22Rv1 (cell line): ENCODE measurements at regions not wholly inside any gene's neighbourhood (a gene's known extent, or its start where the extent isn't known, plus 50 kb on each side); places are given as distances from the start of the nearest gene placed in this dataset.

ENCODE experiments used
- H3K27ac ChIP-seq: fragments of 450-650 bp; 2 replicates; pipeline ENCODE4 v1.5.1; 2017
- ZFX ChIP-seq: fragments of 450-650 bp; IDR thresholded peaks from 2 replicates; pipeline ENCODE4 v1.6.1; 2017; ENCODE audit warnings: antibody characterized with exemption, borderline replicate concordance
- TF ChIP-seq, protein P1 (sequence below): fragments of 450-650 bp; IDR thresholded peaks from 2 replicates; pipeline ENCODE4 v1.5.1; 2017; ENCODE audit warnings: mild to moderate bottlenecking

GRCh38 chr17:53168413-53168812 lies 654.3 kb upstream of the KIF2B start:
- H3K27ac ChIP-seq, result no peak overlapping the region
- TF ChIP-seq, protein P1, sequence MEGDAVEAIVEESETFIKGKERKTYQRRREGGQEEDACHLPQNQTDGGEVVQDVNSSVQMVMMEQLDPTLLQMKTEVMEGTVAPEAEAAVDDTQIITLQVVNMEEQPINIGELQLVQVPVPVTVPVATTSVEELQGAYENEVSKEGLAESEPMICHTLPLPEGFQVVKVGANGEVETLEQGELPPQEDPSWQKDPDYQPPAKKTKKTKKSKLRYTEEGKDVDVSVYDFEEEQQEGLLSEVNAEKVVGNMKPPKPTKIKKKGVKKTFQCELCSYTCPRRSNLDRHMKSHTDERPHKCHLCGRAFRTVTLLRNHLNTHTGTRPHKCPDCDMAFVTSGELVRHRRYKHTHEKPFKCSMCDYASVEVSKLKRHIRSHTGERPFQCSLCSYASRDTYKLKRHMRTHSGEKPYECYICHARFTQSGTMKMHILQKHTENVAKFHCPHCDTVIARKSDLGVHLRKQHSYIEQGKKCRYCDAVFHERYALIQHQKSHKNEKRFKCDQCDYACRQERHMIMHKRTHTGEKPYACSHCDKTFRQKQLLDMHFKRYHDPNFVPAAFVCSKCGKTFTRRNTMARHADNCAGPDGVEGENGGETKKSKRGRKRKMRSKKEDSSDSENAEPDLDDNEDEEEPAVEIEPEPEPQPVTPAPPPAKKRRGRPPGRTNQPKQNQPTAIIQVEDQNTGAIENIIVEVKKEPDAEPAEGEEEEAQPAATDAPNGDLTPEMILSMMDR, result no peak
- no peak for TF ChIP-seq ZFX

DNA sequence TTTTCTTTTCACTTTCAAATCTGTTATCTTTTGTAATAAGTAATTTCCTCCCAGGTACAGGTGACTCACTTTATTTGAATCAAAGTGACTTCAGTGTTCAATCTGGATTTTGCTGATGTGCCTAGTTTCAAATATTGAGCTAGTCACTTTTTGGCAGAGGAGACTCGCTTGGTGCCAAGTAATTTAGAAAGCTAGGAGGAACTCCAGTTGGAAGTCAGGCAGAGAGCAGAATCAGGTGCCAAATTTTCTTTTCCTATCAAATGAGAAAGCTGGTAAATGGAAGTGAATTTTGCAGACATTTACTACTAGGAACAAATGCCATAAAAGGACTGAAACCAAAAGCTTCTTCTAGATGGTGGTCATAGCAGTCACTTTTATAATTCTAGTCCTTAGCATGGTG lies 656.0 kb upstream of the KIF2B start:
- TF ChIP-seq ZFX, result no peak
- TF ChIP-seq, protein P1, result no peak
- no peak overlapping the region for H3K27ac ChIP-seq

- no peak overlapping the region for H3K27ac ChIP-seq
- no peak for TF ChIP-seq ZFX
- TF ChIP-seq, protein P1, result peak; percentile 80
Observed at GRCh38 chr17:53150101-53150698, 672.5 kb upstream of the KIF2B start.

DNA sequence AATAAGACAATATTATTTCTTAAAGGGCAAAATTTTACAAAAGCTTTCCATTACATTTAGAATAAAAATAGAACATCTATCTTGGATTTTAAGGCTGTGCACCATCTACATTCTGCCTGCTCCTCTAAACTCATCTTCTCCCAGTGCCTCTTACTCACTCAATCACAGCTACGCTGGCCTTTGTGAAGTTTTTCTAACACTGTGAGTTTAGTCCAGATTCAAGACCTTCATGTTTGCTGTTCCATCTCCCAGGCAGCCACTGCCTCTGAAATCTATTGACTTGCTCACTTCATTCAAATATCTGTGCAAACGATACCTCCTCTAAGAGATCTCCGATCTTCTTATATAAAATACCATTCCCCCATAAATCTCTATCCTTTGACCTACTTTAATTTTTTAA lies 673.4 kb upstream of the KIF2B start:
- TF ChIP-seq, protein P1, result no peak
- TF ChIP-seq ZFX, result no peak
- H3K27ac ChIP-seq, result no peak overlapping the region

DNA sequence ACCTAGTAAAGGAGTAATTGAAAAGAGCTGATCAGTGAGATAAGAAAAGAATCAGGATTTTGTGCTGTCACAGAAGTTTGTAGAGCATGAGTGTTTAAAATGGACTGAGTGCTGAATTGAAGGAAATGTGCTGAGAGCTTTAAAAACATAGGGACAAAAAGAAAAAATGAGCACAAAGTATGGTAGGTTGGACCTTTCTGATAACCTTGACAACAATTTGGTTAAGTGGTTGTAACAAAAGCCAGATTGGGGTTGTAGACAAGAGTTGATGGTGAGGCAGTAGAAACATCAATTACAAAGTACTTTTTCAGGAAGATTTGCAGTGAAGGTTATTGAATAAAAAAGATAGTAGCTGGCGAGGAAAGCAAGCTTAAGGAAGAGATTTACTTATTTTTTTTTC lies 674.7 kb upstream of the KIF2B start:
- no peak for TF ChIP-seq ZFX
- TF ChIP-seq, protein P1, result no peak

GRCh38 chr17:53142890-53143289 lies 679.8 kb upstream of the KIF2B start:
- TF ChIP-seq, protein P1, result no peak
- TF ChIP-seq ZFX, result no peak
- H3K27ac ChIP-seq, result no peak overlapping the region

More for the DNA sequence above, 674.7 kb upstream of the KIF2B start:
- no peak overlapping the region for H3K27ac ChIP-seq

GRCh38 chr17:53141731-53142130 lies 681.0 kb upstream of the KIF2B start:
- no peak for TF ChIP-seq ZFX
- TF ChIP-seq, protein P1, result no peak
- H3K27ac ChIP-seq, result no peak overlapping the region
